ENCODE measurements at regions not wholly inside any gene's neighbourhood (a gene's known extent, or its start where the extent isn't known, plus 50 kb on each side); places are given as distances from the start of the nearest gene placed in this dataset.
"Not testable (repeated sequence)": the region's sequence is repeated elsewhere in the genome, so short reads cannot be mapped to it uniquely, and the experiment has no call there.

DNA sequence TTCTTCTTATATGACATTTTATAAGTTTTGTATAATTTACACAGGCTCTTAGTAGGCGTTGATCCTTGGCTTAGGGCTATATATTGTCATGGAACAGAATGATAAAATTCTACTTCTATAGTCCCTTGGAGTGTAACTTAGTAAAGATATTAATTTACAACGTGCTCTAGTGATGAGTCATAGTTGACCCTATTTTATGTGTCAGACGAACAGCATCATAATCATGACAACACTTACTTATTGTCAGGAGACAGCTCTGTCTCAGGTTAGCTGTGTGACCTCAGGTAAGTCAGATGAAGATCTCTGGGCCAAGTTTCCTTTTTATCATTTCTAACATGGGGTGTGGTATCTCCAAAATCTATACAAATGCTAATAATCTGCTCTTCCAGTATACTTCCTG lies 473.5 kb downstream of the UTRN start:
- no peak for DNase-seq (ENCODE audit: low spot score)

DNA sequence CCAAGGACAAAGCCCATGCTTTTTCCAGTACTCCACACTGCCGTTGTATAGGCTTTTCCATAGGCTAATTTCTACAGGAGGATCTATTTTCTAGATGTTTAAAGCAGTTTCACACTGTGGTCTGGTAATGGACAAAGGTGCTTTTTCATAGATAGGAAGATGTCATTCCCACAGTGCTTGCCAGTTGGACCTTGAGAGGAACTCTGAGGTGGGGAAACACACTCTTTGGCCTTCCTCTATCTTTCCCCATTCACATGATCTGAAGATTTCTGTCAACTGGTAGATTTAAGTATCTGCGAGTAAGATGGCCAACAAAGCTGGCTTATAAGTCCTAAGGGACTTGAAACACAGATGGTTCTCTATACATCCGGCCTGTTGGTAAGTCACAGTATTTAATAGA lies 477.3 kb downstream of the UTRN start:
- no peak for DNase-seq (ENCODE audit: low spot score)

DNA sequence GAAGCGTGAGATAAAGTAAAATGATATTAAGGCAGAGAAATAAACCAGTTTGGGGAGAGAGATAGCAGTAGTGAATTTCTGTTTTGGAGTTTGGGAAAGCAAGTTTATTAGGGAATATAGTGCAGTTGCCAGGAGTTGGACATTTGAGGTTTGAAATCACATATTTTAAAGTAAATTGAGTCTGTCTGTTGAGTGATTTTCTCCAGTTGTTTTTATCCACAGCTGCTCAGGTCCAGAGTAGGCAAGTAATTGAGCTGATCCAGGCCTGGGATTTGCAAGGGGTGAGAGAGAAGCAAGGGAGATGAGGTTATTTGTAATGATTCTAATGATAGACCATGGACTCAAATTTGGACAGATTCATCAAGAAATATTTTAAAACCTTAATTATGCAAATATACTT lies 481.9 kb downstream of the UTRN start:
- no peak for DNase-seq (ENCODE audit: low spot score)

DNA sequence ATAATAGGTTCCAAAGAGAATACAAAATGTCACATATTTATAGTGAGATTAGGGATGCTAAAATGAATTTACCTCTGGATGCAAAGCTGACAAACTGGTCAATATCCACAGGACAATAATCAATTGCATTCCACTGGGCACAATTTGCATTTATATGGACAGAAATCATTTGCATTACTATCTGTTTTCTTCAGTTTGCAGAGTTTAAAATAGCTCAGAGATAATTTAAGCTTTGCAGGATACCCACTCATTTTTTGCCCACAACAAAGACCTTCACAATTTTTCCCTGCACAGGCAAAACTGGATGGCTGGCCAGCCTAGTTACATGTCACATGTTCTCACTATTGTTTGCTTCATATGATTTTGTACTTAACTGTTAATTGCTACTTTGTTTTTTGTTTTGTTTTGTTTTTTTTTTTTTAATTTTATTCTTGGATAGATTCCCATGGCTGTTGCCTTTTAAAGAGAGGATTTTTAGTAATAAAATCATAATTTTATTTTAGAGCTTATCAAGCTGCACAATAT lies 483.5 kb downstream of the UTRN start:
- no peak for DNase-seq (ENCODE audit: low spot score)

DNA sequence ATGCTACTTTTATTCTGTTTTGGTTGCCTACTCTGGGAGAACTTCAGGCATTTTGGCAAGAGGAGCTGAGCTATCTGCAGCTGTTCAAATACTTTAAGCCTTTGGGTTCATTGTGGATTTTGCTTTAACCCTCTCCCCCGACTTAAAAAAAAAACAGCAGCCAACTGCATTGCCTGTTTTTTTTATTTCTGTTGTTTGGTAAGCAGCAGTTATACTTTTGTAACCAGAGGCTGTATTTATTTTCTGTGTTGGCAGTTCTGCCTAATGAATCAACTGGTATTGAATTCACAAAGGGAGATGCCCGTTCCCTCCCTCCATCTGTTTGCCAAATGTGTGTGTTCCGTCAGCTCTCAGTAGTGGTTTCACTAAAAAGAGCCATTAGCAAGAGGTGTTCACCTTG lies 484.0 kb downstream of the UTRN start:
- no peak for DNase-seq (ENCODE audit: low spot score)

DNA sequence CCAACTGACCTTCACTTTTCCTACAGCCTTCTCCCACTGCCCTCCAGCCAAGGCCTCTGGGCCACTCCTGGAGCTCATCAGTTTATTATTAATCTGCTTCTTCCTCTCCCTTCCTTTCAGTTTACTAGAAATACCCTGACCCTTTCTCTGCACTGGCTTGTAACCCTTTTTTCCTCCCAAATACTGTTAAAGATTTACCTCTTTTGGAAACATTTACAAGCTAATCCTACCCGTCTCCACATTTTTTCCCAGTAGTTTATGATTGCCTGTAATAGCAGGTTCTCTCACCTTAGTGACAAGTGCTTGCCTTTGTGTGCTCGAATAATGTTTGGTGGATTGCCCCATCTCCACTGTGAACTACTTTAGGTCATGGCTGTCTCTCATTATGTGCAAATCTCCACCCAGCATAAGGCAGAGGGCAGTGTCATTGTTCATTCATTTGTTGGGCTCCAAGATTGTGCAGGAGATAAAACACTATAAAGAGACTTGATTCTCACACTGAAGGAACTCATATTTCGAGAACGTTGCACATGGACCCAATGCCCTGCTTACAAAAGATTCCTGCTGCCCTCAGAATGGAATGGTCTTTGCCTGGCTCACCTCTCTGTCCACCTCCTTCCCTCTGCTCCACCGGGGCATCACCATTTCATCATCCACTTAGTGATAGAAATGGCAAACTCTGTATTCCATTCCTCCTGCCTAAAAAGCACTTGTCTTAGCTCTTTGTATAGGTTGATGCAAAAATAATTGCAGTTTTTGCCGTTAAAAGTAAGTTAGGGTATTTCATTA lies 491.1 kb downstream of the UTRN start:
- DNase-seq (ENCODE audit: low spot score): no peak

DNA sequence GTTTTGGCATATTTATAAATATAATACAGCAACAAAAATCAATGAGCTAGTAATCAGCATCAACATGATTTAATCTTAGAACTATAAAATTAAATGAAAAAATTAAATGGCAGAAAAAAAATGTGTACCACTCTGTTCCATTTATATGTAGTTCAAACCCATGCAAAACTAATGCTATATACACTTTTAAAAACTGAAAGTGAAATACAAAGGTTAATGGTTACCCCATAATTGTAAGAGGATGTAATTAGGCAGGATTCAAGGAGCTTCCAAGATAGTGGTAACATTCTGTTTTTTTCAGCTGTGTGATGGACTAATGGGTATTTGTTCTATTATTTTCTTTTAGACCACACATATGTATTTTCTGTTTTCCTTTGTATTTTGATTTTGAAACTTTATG lies 492.1 kb downstream of the UTRN start:
- DNase-seq (ENCODE audit: low spot score): no peak

DNA sequence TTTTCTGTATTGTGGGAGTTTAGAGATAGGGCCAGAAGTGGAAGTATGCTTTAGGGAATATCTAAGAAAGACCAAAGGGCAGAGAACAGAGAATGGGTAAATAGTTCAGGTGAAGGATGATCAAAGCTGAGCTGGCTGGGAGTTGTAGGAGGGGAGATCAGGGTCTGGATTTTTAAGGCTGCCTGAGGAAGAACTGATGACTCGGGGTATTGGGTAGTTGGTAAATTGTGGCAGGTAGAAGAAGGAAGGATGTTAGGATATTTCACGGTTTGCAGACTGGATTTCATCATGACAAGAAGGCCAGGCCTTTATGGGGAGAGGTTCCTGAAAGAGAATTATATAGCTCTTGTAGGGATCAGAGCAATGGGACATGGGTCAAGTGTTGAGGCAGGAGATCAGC lies 492.9 kb downstream of the UTRN start:
- DNase-seq (ENCODE audit: low spot score): no peak

DNA sequence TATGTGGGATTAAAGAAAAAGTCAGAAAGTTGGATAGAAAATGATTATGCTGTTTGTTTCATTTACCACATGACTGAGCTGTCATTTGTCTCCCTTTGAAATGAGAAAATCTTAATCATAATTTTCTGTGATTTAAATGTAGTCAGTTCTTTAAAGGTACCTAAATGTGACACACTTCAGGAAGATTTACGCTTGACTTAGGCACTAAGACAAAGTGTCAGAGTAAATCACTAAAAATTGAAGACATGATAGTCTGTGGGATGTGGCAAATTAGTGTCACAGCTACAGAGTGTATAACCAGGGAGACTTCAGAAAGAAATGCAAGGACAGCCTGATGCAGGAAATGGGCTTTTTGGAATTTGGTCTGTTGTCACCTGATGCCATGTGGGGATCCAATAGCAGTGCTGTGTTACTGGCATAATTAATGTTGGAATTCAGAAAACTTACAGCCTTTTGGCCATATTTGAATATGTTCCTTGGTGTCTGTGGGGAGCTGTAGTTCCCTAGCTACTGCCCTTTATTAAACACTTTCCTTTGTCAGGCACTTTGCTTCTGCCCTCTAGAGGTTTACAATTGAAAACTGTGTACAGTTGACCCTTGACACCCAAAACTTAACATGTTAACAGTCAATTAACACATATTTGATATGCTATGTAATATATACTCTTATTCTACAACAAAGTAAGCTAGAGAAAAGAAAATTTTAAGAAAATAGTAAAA lies 493.8 kb downstream of the UTRN start:
- no peak for DNase-seq (ENCODE audit: low spot score)

DNA sequence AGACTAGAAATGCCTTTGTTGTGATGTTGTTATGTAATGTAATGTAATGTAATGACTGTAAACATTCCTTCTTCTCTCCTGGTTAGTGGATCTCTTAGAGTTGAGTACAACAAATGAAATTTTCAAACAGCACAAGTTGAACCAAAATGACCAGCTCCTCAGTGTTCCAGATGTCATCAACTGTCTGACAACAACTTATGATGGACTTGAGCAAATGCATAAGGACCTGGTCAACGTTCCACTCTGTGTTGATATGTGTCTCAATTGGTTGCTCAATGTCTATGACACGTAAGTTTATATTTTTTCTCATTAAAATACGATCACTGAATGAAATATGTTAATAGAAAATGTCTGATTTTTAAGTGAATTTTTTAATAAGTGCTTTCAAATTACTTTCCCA lies 496.7 kb downstream of the UTRN start:
- no peak for DNase-seq (ENCODE audit: low spot score)

DNA sequence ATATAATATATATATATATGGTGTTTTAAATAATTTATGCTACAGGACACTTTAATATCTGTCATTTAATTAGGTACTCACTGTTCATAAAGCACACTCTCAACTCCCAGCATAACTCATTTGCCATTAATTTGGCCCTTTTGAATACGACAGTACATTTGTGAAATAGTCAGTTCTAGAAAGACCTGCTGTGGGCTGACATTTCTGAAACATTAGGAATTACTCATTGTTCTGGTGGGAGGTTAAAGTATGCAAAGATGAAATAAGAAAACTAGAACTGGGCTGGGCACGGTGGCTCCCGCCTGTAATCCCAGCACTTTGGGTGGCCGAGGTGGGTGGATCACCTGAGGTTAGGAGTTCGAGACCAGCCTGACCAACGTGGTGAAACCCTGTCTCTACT lies 497.5 kb downstream of the UTRN start:
- DNase-seq (ENCODE audit: low spot score): no peak

DNA sequence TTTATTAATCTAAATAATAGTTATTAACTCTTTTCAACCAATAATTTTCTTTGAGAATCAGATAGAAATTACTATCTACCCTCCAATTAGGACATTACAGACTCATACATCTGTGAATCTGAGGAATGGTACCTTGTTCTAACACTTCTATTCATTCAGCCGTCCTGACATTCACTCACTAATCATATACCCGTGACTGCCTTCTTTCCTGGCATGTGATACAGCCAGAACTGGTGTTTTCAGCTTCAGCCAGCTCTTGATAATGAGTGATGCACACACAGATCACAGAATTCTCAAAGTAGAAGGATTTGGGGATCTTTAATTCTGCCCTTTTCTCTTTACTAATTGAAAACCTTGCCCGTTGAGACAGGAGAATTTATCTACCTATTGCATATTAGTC lies 499.9 kb downstream of the UTRN start:
- DNase-seq (ENCODE audit: low spot score): no peak

DNA sequence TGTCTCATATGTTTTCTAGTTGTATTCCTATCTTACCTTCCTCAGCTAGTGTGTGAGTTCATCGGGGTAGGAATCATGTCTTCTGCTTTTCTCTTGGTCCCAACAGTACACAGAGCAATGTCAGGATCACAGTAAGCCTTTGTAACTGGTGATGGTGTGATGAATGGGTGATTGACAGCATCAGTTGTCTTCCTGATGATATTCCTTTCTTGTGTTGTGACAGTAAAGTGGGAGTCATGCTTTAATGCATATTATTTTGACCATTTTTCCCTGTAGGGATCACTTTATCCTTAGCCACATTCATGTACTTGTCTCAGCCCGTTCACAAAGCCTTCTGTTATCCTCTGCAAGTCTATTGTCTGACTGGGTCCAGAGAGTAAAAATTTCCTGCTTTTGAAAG lies 501.7 kb downstream of the UTRN start:
- DNase-seq (ENCODE audit: low spot score): no peak

DNA sequence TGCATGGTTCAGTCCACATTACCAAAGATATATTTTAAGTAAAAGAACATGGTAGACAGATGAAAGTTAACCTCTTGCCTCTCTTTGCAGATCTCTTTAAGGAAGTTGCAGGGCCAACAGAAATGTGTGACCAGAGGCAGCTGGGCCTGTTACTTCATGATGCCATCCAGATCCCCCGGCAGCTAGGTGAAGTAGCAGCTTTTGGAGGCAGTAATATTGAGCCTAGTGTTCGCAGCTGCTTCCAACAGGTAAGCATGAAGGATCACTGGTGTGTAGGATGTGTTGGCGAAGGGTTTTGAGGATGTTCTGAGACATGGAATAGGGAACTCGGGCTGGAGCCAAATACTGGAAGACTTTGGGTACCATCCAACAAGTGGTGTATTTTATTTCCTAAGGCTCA lies 508.6 kb downstream of the UTRN start:
- DNase-seq (ENCODE audit: low spot score): no peak

DNA sequence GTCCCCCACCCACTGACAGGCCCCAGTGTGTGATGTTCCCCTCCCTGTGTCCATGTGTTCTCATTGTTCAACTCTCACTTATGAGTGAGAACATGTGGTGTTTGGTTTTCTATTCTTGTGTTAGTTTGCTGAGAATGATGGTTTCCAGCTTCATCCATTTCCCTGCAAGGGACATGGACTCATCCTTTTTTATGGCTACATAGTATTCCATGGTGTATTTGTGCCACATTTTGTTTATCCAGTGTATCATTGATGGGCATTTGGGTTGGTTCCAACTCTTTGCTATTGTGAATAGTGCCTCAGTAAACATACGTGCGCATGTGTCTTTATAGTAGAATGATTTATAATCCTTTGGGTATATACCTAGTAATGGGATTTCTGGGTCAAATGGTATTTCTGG lies 509.9 kb downstream of the UTRN start:
- DNase-seq (ENCODE audit: low spot score): not testable (repeated sequence)

DNA sequence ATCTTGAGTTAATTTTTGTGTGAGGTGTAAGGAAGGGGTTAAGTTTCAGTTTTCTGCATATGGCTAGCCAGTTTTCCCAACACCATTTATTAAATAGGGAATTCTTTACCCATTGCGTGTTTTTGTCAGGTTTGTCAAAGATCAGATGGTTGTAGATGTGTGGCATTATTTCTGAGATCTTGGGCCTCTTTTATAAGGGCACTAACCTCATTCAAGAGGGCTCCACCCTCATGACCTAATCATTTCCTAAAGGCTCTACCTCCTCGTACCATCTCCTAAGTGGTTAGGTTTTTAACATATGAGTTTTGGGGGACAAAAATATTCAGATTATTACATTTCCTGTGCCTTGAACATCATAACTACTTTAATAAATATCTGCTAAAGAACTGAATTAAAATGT lies 510.9 kb downstream of the UTRN start:
- DNase-seq (ENCODE audit: low spot score): no peak

DNA sequence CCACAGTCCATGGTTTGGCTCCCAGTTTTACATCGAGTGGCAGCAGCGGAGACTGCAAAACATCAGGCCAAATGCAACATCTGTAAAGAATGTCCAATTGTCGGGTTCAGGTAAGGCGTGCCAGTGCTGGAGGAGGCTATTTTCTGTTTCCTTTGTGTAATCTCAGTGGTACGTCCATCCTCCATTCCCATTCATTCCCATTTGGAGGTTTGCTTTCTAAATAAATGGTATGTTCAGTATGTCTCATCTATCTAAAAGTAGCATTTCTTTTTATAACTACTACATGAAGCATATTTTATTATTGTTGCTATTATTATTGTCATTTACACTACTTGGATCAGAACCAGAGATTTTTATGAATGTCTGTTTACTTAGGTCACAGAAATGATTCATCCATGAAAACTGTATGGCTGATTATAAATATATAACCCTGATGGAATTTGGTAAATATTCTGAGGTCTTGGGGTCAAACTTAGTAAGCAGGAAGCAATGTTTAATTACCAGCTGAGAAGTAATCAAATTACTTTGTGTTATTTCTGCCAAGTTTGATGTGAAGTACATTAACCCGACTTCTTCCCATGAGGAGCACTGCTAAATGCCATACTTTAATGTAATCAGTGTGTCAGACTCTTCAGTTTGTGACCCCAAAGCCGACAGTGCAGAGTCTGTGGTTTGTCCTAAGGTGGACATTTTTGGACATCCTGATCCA lies 512.9 kb downstream of the UTRN start:
- no peak for DNase-seq (ENCODE audit: low spot score)

DNA sequence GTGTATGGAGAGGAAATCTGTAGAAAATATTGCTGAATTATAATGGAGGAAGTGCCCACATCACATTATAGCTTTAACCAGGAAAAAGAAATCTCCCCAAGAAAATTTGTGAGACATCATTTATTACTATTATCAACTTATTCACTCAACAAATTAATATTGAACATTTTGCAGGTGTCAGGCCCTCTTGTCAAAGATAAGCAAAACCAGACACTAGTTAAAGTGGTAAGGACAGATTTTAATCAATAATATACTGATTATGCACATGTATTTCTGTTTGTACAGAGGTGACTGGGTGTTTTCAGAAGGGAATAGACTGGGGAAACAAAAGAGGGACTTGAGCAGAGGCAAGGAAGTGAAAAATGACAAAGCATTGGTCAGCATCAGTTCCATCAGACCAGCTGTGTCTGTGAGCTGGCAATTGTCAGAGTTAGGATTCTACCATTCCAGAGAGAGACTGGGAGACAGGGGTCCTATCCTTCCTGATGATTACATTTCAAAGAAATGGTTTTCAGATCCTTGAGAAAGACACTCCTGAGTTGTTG lies 519.2 kb downstream of the UTRN start:
- DNase-seq (ENCODE audit: low spot score): peak; percentile 52

DNA sequence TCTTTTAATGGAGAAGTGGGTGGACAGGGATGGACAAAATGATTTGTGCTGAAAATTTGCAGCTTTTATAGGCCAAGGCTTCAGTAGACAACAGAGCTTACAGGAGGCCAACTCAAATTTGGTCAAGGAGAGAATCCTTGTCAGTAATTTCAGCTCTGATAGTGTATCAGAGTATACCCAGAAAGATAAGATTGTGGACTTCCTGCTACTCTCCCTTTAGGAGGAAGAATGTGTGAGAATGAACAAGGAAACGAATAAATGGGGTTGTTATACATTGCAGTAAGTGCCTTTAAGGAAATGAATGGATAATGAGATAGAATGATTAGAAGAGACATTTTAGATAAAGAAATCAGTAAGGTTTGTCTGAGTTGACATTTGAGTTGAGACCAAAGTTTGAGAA lies 519.9 kb downstream of the UTRN start:
- DNase-seq (ENCODE audit: low spot score): no peak

DNA sequence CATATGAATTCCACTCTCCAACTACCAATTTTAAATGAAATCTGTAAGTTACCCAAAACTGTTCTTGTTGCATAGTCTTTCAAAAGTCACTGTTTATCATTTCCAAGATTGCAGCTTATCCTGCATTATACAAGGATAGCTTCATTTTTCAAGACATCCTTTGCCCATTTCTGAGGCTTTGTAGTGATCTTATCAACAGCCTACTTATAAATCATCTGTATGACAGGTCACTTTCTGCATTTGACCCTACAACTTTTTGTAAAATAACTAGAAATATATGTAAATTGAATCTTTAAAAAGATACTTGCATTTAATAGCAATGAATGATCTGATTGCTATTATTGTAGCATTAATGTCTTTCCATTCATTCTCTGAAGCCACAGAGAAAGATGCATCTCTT lies 521.1 kb downstream of the UTRN start:
- DNase-seq (ENCODE audit: low spot score): no peak

DNA sequence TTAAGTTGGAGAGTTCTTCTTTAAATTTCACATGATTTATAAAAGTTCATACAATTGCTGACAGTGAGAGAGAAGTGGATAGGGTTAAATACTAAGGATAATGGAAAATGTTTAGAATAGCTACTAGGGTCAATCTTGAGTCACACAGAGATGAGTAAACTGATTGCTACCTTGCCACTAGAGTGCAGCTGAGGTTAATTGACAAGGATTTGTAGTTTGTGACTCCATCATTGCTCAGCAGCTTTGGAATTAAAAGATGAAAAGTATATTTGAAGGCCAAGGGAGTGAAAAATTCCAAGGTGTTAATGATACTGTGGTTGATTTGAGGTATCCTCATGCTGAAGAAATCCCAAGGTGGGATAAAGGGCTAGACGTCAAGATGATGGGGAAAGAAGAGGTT lies 524.0 kb downstream of the UTRN start:
- DNase-seq (ENCODE audit: low spot score): no peak

DNA sequence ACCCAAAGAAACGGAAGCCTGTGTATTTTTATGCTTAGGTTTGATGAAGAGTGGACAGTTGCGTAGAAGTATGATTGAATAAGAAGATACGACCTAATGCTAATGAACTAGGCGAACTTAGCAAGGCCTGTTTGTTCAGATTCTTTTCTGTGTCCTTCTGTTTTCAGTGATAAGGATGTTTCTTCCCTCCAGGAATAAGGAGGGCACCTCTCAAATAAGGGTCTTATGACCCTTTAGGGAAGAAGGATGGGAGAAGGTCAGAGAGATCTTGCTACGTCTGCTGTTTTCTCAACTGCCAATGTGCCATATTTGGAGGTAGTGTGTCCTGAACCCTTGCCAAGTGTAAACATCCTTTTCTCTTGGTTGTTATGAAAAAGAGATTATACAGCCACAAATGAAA lies 524.8 kb downstream of the UTRN start:
- no peak for DNase-seq (ENCODE audit: low spot score)
